GM18498 (cell line): ENCODE measurements at regions not wholly inside any gene's neighbourhood (a gene's known extent, or its start where the extent isn't known, plus 50 kb on each side); places are given as distances from the start of the nearest gene placed in this dataset.
"Not testable (repeated sequence)": the region's sequence is repeated elsewhere in the genome, so short reads cannot be mapped to it uniquely, and the experiment has no call there.

ENCODE experiments used
- ATAC-seq: cut with Tn5 transposase; IDR thresholded peaks from one replicate; pipeline ENCODE4 v1.9.1; 2021; ENCODE audit warnings: mild to moderate bottlenecking, moderate library complexity; ENCODE audit not compliant: unreplicated experiment

- not testable (repeated sequence) for ATAC-seq
Measured at GRCh38 chr6:71360556-71361335, 72.1 kb downstream of the OGFRL1 start.

- no peak for ATAC-seq
Measured at GRCh38 chr6:71364889-71365542, 76.4 kb downstream of the OGFRL1 start.

GRCh38 chr6:71367756-71368155 is 79.1 kb downstream of the OGFRL1 start:
- ATAC-seq, result no peak

GRCh38 chr6:71368284-71368683 is 79.7 kb downstream of the OGFRL1 start:
- no peak for ATAC-seq

GRCh38 chr6:71371559-71371958 is 82.9 kb downstream of the OGFRL1 start:
- ATAC-seq, result no peak

- ATAC-seq, result no peak
Measured at GRCh38 chr6:71373943-71374342, 85.3 kb downstream of the OGFRL1 start.

GRCh38 chr6:71375676-71376075 is 87.1 kb downstream of the OGFRL1 start:
- no peak for ATAC-seq

- no peak for ATAC-seq
Measured at GRCh38 chr6:71376830-71377229, 88.2 kb downstream of the OGFRL1 start.

- ATAC-seq, result no peak
Measured at GRCh38 chr6:71383476-71383875, 94.9 kb downstream of the OGFRL1 start.

GRCh38 chr6:71383901-71384489 is 95.4 kb downstream of the OGFRL1 start:
- ATAC-seq, result no peak

- no peak for ATAC-seq
Measured at GRCh38 chr6:71385111-71385822, 96.7 kb downstream of the OGFRL1 start.

- ATAC-seq, result no peak
Measured at GRCh38 chr6:71386215-71386614, 97.6 kb downstream of the OGFRL1 start.

GRCh38 chr6:71387179-71387578 is 98.6 kb downstream of the OGFRL1 start:
- ATAC-seq, result no peak

GRCh38 chr6:71388068-71388744 is 99.6 kb downstream of the OGFRL1 start:
- ATAC-seq, result peak; percentile 71

GRCh38 chr6:71388856-71389527 is 100.4 kb downstream of the OGFRL1 start:
- no peak for ATAC-seq

GRCh38 chr6:71391126-71391525 is 102.5 kb downstream of the OGFRL1 start:
- ATAC-seq, result no peak

GRCh38 chr6:71392276-71392675 is 103.7 kb downstream of the OGFRL1 start:
- ATAC-seq, result no peak

- ATAC-seq, result no peak
Measured at GRCh38 chr6:71393471-71393870, 104.9 kb downstream of the OGFRL1 start.

- ATAC-seq, result no peak
Measured at GRCh38 chr6:71393981-71394432, 105.4 kb downstream of the OGFRL1 start.

- no peak for ATAC-seq
Measured at GRCh38 chr6:71394926-71395325, 106.3 kb downstream of the OGFRL1 start.
